HG03097 (cell line): ENCODE measurements at regions not wholly inside any gene's neighbourhood (a gene's known extent, or its start where the extent isn't known, plus 50 kb on each side); places are given as distances from the start of the nearest gene placed in this dataset.
"Not testable (repeated sequence)": the region's sequence is repeated elsewhere in the genome, so short reads cannot be mapped to it uniquely, and the experiment has no call there.

Source experiments
- ATAC-seq: cut with Tn5 transposase; IDR thresholded peaks from one replicate; pipeline ENCODE4 v1.9.1; 2021; ENCODE audit not compliant: unreplicated experiment, low FRiP score

GRCh38 chr1:88466011-88466410 lies 218.1 kb upstream of the PKN2 start:
- no peak for ATAC-seq

- no peak for ATAC-seq
These were observed 217.0 kb upstream of the PKN2 start for GRCh38 chr1:88466899-88467580.

GRCh38 chr1:88472298-88472697 lies 211.8 kb upstream of the PKN2 start:
- ATAC-seq, result no peak

GRCh38 chr1:88472714-88473113 lies 211.4 kb upstream of the PKN2 start:
- no peak for ATAC-seq

- no peak for ATAC-seq
These were observed 209.3 kb upstream of the PKN2 start for GRCh38 chr1:88474555-88475304.

GRCh38 chr1:88484881-88485280 lies 199.2 kb upstream of the PKN2 start:
- no peak for ATAC-seq

- ATAC-seq, result no peak
These were observed 195.8 kb upstream of the PKN2 start for GRCh38 chr1:88488237-88488636.

- ATAC-seq, result no peak
These were observed 193.4 kb upstream of the PKN2 start for GRCh38 chr1:88490676-88491075.

- ATAC-seq, result no peak
These were observed 184.4 kb upstream of the PKN2 start for GRCh38 chr1:88499671-88500070.

- ATAC-seq, result no peak
These were observed 181.2 kb upstream of the PKN2 start for GRCh38 chr1:88502886-88503285.

GRCh38 chr1:88503646-88504045 lies 180.4 kb upstream of the PKN2 start:
- ATAC-seq, result no peak

- ATAC-seq, result no peak
These were observed 179.5 kb upstream of the PKN2 start for GRCh38 chr1:88504601-88505000.

- ATAC-seq, result no peak
These were observed 174.7 kb upstream of the PKN2 start for GRCh38 chr1:88509379-88509778.

GRCh38 chr1:88514544-88515060 lies 169.5 kb upstream of the PKN2 start:
- ATAC-seq, result no peak

- not testable (repeated sequence) for ATAC-seq
These were observed 166.6 kb upstream of the PKN2 start for GRCh38 chr1:88517499-88517898.

GRCh38 chr1:88519156-88519555 lies 164.9 kb upstream of the PKN2 start:
- ATAC-seq, result no peak

GRCh38 chr1:88523854-88524528 lies 160.1 kb upstream of the PKN2 start:
- ATAC-seq, result no peak

- no peak for ATAC-seq
These were observed 157.6 kb upstream of the PKN2 start for GRCh38 chr1:88526456-88526855.

GRCh38 chr1:88528792-88529191 lies 155.3 kb upstream of the PKN2 start:
- ATAC-seq, result no peak

- no peak for ATAC-seq
These were observed 154.5 kb upstream of the PKN2 start for GRCh38 chr1:88529581-88529980.

GRCh38 chr1:88530246-88530645 lies 153.8 kb upstream of the PKN2 start:
- no peak for ATAC-seq
